HTR-8/SVneo (cell line): ENCODE measurements at regions not wholly inside any gene's neighbourhood (a gene's known extent, or its start where the extent isn't known, plus 50 kb on each side); places are given as distances from the start of the nearest gene placed in this dataset.
"Not testable (repeated sequence)": the region's sequence is repeated elsewhere in the genome, so short reads cannot be mapped to it uniquely, and the experiment has no call there.

Source experiments
- DNase-seq: peaks from one replicate; pipeline ENCODE4 v3.0.0; 2011; ENCODE audit warnings: low spot score, mixed read lengths; ENCODE audit not compliant: insufficient read length
- FAIRE-seq: peaks from 2 replicates; lab custom pipeline; 2011; peaks lifted over from hg19 to GRCh38; lab: Jason Lieb, UNC

- no peak for FAIRE-seq
- DNase-seq, result no peak
These were observed 455.3 kb upstream of the SLC10A2 start for GRCh38 chr13:103521532-103521931.

GRCh38 chr13:103517768-103518102, 451.5 kb upstream of the SLC10A2 start:
- FAIRE-seq (no peak), DNase-seq (no peak)

GRCh38 chr13:103517066-103517767, 451.0 kb upstream of the SLC10A2 start:
- DNase-seq (no peak), FAIRE-seq (no peak)

GRCh38 chr13:103516015-103516795, 450.0 kb upstream of the SLC10A2 start:
- no peak for DNase-seq
- no peak for FAIRE-seq

GRCh38 chr13:103515410-103515809, 449.2 kb upstream of the SLC10A2 start:
- FAIRE-seq, result no peak
- DNase-seq, result no peak

GRCh38 chr13:103514619-103515018, 448.4 kb upstream of the SLC10A2 start:
- DNase-seq (no peak), FAIRE-seq (no peak)

GRCh38 chr13:103514188-103514587, 448.0 kb upstream of the SLC10A2 start:
- FAIRE-seq, result no peak
- no peak for DNase-seq

GRCh38 chr13:103510007-103510535, 443.9 kb upstream of the SLC10A2 start:
- no peak for FAIRE-seq
- no peak for DNase-seq

- DNase-seq (no peak), FAIRE-seq (no peak)
These were observed 431.2 kb upstream of the SLC10A2 start for GRCh38 chr13:103497404-103497803.

- FAIRE-seq (no peak), DNase-seq (no peak)
These were observed 421.6 kb upstream of the SLC10A2 start for GRCh38 chr13:103487841-103488240.

GRCh38 chr13:103473081-103473480, 406.9 kb upstream of the SLC10A2 start:
- FAIRE-seq (no peak), DNase-seq (no peak)

GRCh38 chr13:103471896-103472295, 405.7 kb upstream of the SLC10A2 start:
- FAIRE-seq (no peak), DNase-seq (no peak)

- FAIRE-seq (no peak), DNase-seq (no peak)
These were observed 403.6 kb upstream of the SLC10A2 start for GRCh38 chr13:103469771-103470170.

GRCh38 chr13:103466761-103467160, 400.5 kb upstream of the SLC10A2 start:
- FAIRE-seq, result no peak

GRCh38 chr13:103460246-103460645, 394.0 kb upstream of the SLC10A2 start:
- DNase-seq, FAIRE-seq: not testable (repeated sequence)

More at GRCh38 chr13:103466761-103467160, 400.5 kb upstream of the SLC10A2 start:
- no peak for DNase-seq

GRCh38 chr13:103457050-103457449, 390.8 kb upstream of the SLC10A2 start:
- DNase-seq, FAIRE-seq: not testable (repeated sequence)

GRCh38 chr13:103451656-103452055, 385.4 kb upstream of the SLC10A2 start:
- DNase-seq, result no peak

GRCh38 chr13:103443604-103444003, 377.4 kb upstream of the SLC10A2 start:
- DNase-seq, result no peak
- no peak for FAIRE-seq

More at GRCh38 chr13:103451656-103452055, 385.4 kb upstream of the SLC10A2 start:
- no peak for FAIRE-seq

- DNase-seq (no peak), FAIRE-seq (no peak)
These were observed 371.4 kb upstream of the SLC10A2 start for GRCh38 chr13:103437651-103438050.

- FAIRE-seq (no peak), DNase-seq (no peak)
These were observed 369.9 kb upstream of the SLC10A2 start for GRCh38 chr13:103436057-103436654.

GRCh38 chr13:103431856-103432255, 365.6 kb upstream of the SLC10A2 start:
- FAIRE-seq (no peak), DNase-seq (no peak)
